ENCODE measurements at regions not wholly inside any gene's neighbourhood (a gene's known extent, or its start where the extent isn't known, plus 50 kb on each side); places are given as distances from the start of the nearest gene placed in this dataset.

DNA sequence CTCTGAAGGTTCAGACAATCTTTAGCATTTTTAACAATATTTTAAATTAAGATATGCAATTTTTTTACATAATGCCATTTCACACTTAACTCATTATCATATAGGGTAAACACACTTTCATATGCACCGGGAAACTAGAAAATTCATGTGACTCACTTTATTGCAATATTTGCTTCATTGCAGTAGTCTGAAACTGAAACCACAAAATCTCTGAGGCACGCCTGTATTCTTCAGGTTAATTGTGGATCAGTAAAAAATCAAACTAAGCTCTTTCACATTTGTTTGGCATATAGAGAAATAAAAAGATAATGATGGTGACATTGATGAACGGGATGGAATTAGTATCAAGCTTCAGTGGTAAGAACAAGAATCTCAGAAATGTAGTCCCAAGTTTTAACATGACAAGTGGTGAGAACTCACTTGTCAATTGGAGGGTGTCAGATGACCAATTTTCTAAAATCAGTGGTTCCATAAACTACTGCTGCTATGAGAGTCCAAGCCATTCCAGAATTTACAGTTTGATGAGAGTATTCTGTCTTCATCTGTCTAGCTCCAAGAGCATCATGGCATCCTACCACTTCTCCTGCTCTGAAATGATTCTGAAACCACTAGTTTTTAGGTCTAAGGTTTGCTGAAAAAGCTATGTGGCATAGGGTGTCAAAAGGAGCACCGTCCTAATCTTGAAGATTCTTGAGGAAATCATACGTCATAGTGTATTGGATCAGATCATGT, 281.0 kb downstream of the PTPRC start:
- no peaks in the 10 kb centered on the region for H3K27me3 Mint-ChIP-seq
- peak; percentile 26 for DNase-seq
- CTCF ChIA-PET = interaction anchor here (0.6 to 1.6 kb wide), 4 partner anchors 10 to 1051 kb away, joined by 3 to 5 read pairs (median 4); no protein-coding TSS in a partner anchor
- H3K9me3 Mint-ChIP-seq = peaks cover 2% of the 10 kb centered on the region
- peaks cover 62% of the 10 kb centered on the region for H3K36me3 Mint-ChIP-seq
- H3K27ac Mint-ChIP-seq = peak overlapping the region; percentile 90
- H3K4me1 Mint-ChIP-seq = peaks cover 74% of the 10 kb centered on the region
- peak overlapping the region; percentile 53 for H3K4me3 Mint-ChIP-seq

GRCh38 chr1:198922638-198923430, 284.0 kb downstream of the PTPRC start:
- peaks cover 57% of the 10 kb centered on the region for H3K36me3 Mint-ChIP-seq
- H3K4me3 Mint-ChIP-seq = no peak overlapping the region
- H3K9me3 Mint-ChIP-seq = peaks cover 2% of the 10 kb centered on the region
- CTCF ChIA-PET = no interaction called here
- no peaks in the 10 kb centered on the region for H3K27me3 Mint-ChIP-seq
- H3K27ac Mint-ChIP-seq = peak overlapping the region; percentile 71
- H3K4me1 Mint-ChIP-seq = peaks cover 78% of the 10 kb centered on the region
- no peak for DNase-seq

GRCh38 chr1:198923993-198924392, 285.2 kb downstream of the PTPRC start:
- Mint-ChIP-seq H3K27me3 (no peaks in the 10 kb centered on the region), H3K36me3 (peaks cover 47% of the 10 kb centered on the region), H3K27ac (no peak overlapping the region), H3K4me3 (no peak overlapping the region), H3K4me1 (peaks cover 69% of the 10 kb centered on the region), H3K9me3 (peaks cover 2% of the 10 kb centered on the region)
- CTCF ChIA-PET = interaction anchor here (0.7 kb wide), 1 partner anchor 11 kb away, joined by 3 read pairs; no protein-coding TSS in a partner anchor
- no peak for DNase-seq

GRCh38 chr1:198925567-198925966, 286.7 kb downstream of the PTPRC start:
- CTCF ChIA-PET = no interaction called here
- Mint-ChIP-seq H3K9me3 (no peaks in the 10 kb centered on the region), H3K36me3 (peaks cover 43% of the 10 kb centered on the region), H3K4me1 (peaks cover 68% of the 10 kb centered on the region), H3K27ac (no peak overlapping the region), H3K27me3 (no peaks in the 10 kb centered on the region), H3K4me3 (no peak overlapping the region)
- DNase-seq = no peak

DNA sequence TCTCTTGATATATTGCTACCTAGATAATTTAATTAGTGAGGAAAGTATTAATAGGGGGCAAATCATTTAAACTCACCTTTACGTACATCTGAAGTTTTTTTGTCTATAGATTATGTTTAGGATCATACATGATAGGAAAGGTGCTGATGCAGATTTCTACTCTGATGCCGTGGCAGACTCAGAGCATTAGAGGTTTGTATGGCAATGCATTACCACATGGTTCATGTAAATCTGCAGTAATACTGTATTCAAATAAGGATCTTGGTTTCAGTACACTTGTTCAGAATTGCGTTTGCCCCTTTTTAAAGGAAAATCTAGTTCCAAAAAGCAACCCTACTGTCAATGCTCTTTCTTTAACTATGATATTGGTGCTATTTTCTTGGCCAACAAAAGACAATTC, 288.3 kb downstream of the PTPRC start:
- Mint-ChIP-seq H3K27me3 (no peaks in the 10 kb centered on the region), H3K36me3 (peaks cover 35% of the 10 kb centered on the region), H3K4me3 (no peak overlapping the region), H3K4me1 (peaks cover 65% of the 10 kb centered on the region), H3K9me3 (no peaks in the 10 kb centered on the region), H3K27ac (no peak overlapping the region)
- CTCF ChIA-PET = no interaction called here
- DNase-seq = no peak

GRCh38 chr1:198929111-198929604, 290.3 kb downstream of the PTPRC start:
- CTCF ChIA-PET = interaction anchor here (1.4 kb wide), 1 partner anchor 11 kb away, joined by 3 read pairs; no protein-coding TSS in a partner anchor
- no peaks in the 10 kb centered on the region for H3K9me3 Mint-ChIP-seq
- peaks cover 33% of the 10 kb centered on the region for H3K36me3 Mint-ChIP-seq
- H3K4me1 Mint-ChIP-seq = peaks cover 63% of the 10 kb centered on the region
- no peaks in the 10 kb centered on the region for H3K27me3 Mint-ChIP-seq
- no peak overlapping the region for H3K27ac Mint-ChIP-seq
- H3K4me3 Mint-ChIP-seq = peak overlapping the region; percentile 35
- DNase-seq = no peak

GRCh38 chr1:198929961-198930599, 291.2 kb downstream of the PTPRC start:
- Mint-ChIP-seq H3K9me3 (no peaks in the 10 kb centered on the region), H3K36me3 (peaks cover 31% of the 10 kb centered on the region), H3K4me3 (peak overlapping the region; percentile 65), H3K27me3 (no peaks in the 10 kb centered on the region), H3K27ac (peak overlapping the region; percentile 86), H3K4me1 (peaks cover 56% of the 10 kb centered on the region)
- CTCF ChIA-PET = interaction anchor here (1.0 to 1.4 kb wide), 3 partner anchors 10 to 183 kb away, joined by 3 to 4 read pairs (median 3); no protein-coding TSS in a partner anchor
- DNase-seq = no peak

- Mint-ChIP-seq H3K36me3 (peaks cover 18% of the 10 kb centered on the region), H3K27ac (peak overlapping the region; percentile 88), H3K4me1 (peaks cover 39% of the 10 kb centered on the region), H3K27me3 (no peaks in the 10 kb centered on the region), H3K4me3 (peak overlapping the region; percentile 80), H3K9me3 (no peaks in the 10 kb centered on the region)
- CTCF ChIA-PET = interaction anchor here (0.9 to 1.2 kb wide), 3 partner anchors 117 to 311 kb away, joined by 3 to 5 read pairs (median 3); no protein-coding TSS in a partner anchor
- DNase-seq = peak; percentile 47
Measured at GRCh38 chr1:198932351-198932991, 293.6 kb downstream of the PTPRC start.

- H3K36me3 Mint-ChIP-seq = peaks cover 18% of the 10 kb centered on the region
- DNase-seq = no peak
- H3K4me1 Mint-ChIP-seq = peaks cover 48% of the 10 kb centered on the region
- CTCF ChIA-PET = no interaction called here
- no peak overlapping the region for H3K27ac Mint-ChIP-seq
- H3K27me3 Mint-ChIP-seq = no peaks in the 10 kb centered on the region
- H3K9me3 Mint-ChIP-seq = no peaks in the 10 kb centered on the region
- H3K4me3 Mint-ChIP-seq = no peak overlapping the region
Measured at GRCh38 chr1:198933515-198934222, 294.8 kb downstream of the PTPRC start.

DNA sequence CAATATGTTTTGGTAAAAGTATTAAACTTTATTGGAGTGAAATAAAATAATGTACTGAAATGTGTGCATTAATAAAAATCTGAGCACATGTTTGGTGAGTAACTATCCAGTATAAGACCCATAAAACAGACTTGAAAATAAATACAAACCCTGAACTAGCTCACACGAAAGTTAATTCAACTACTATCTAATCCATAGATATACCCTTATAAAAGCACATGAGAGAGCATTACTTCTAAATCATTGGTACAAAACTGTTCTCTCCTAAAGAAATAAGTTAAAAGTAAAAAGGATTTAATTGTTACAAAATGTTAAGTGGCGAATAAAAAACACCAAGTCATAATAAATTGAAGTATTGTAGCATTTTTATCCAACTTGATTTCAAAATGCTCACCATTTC, 295.6 kb downstream of the PTPRC start:
- Mint-ChIP-seq H3K27ac (no peak overlapping the region), H3K4me3 (no peak overlapping the region), H3K9me3 (no peaks in the 10 kb centered on the region), H3K27me3 (no peaks in the 10 kb centered on the region), H3K36me3 (peaks cover 13% of the 10 kb centered on the region), H3K4me1 (peaks cover 41% of the 10 kb centered on the region)
- DNase-seq = no peak
- CTCF ChIA-PET = no interaction called here

- CTCF ChIA-PET = interaction anchor here (0.9 to 1.0 kb wide), 2 partner anchors 11 to 105 kb away, joined by 3 read pairs; no protein-coding TSS in a partner anchor
Measured at GRCh38 chr1:198934901-198935305, 296.1 kb downstream of the PTPRC start.

DNA sequence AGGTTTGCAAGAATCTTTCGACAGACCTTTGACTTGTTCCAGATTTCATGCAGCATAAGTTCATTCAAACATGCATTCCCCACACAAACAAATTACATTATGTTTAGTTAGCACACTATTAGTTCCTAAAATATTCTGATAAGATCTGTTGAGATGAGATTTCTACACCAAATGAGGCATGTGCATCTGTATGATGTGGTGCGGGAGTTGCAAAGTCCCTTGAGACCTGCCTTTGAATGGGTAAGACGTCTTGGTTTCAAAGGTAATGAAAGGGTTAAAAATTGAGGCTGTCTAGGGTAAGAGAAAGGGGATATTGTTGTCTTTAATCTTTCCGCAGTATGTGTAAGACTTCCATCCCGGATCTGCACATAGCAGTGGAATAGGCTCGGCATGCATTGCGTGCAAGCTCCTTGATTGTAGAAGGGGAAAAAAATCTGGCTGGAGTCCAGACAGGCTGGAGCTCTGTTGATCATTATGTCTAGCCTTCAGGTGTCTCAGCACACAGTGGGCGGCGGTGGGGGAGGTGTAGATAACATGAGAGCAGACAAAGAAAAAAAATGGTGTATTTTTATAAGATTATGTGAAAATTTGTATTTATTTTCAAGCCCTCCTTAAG, 296.6 kb downstream of the PTPRC start:
- CTCF ChIA-PET = interaction anchor here (0.9 to 2.7 kb wide), 5 partner anchors 12 to 178 kb away, joined by 3 to 19 read pairs (median 3); no protein-coding TSS in a partner anchor
- Mint-ChIP-seq H3K27ac (no peak overlapping the region), H3K4me3 (no peak overlapping the region), H3K4me1 (peaks cover 32% of the 10 kb centered on the region), H3K27me3 (no peaks in the 10 kb centered on the region), H3K36me3 (peaks cover 14% of the 10 kb centered on the region), H3K9me3 (peaks cover 2% of the 10 kb centered on the region)
- peak; percentile 68 for DNase-seq

More at GRCh38 chr1:198934901-198935305, 296.1 kb downstream of the PTPRC start:
- no peak overlapping the region for H3K4me3 Mint-ChIP-seq
- peak; percentile 78 for DNase-seq
- peaks cover 37% of the 10 kb centered on the region for H3K4me1 Mint-ChIP-seq
- H3K27ac Mint-ChIP-seq = no peak overlapping the region
- H3K9me3 Mint-ChIP-seq = peaks cover under 1% of the 10 kb centered on the region
- no peaks in the 10 kb centered on the region for H3K27me3 Mint-ChIP-seq
- peaks cover 14% of the 10 kb centered on the region for H3K36me3 Mint-ChIP-seq
